Heart left ventricle (tissue), 16 donors: ENCODE measurements at regions not wholly inside any gene's neighbourhood (a gene's known extent, or its start where the extent isn't known, plus 50 kb on each side); places are given as distances from the start of the nearest gene placed in this dataset.
"Not testable (repeated sequence)": the region's sequence is repeated elsewhere in the genome, so short reads cannot be mapped to it uniquely, and the experiment has no call there.

Source experiments
- ATAC-seq, 4 donors: fragments of 200-7000 bp; cut with Tn5 transposase; one replicate each; pipeline ENCODE4 v1.9.1; 2020 to 2022; ENCODE audit warnings: moderate library complexity in 4 of 4, mild to moderate bottlenecking in 3 of 4, moderate number of reproducible peaks in 1 of 4
- DNase-seq, 5 donors: peaks; one replicate each; pipeline ENCODE4 v3.0.0-alpha.2; 2020
- H3K27ac ChIP-seq, 12 donors: fragments of 200-600 bp; sonication (generic) in 4 of 12; one replicate each; pipeline versions ENCODE4 v1.5.0 to v1.8.0; 2016 to 2022; ENCODE audit warnings: mild to moderate bottlenecking in 2 of 12
- H3K27me3 ChIP-seq, 9 donors: fragments of 200-600 bp; sonication (generic) in 2 of 9; one replicate each; pipeline versions ENCODE4 v1.5.1 to v1.8.0; 2016 to 2022; ENCODE audit warnings: mild to moderate bottlenecking in 3 of 9
- H3K36me3 ChIP-seq, 9 donors: fragments of 200-600 bp; sonication (generic) in 2 of 9; one replicate each; pipeline versions ENCODE4 v1.5.0 to v1.8.0; 2018 to 2022; ENCODE audit warnings: mild to moderate bottlenecking in 2 of 9
- H3K4me1 ChIP-seq, 12 donors: fragments of 200-600 bp; sonication (generic) in 4 of 12; one replicate each; pipeline versions ENCODE4 v1.5.0 to v1.8.0; 2016 to 2022; ENCODE audit warnings: mild to moderate bottlenecking in 3 of 12
- H3K4me3 ChIP-seq, 12 donors: fragments of 200-600 bp; sonication (generic) in 4 of 12; one replicate each; pipeline versions ENCODE4 v1.5.0 to v1.8.0; 2017 to 2022; ENCODE audit warnings: mild to moderate bottlenecking in 9 of 12, moderate library complexity in 4 of 12
- H3K9me3 ChIP-seq, 12 donors: fragments of 200-600 bp; sonication (generic) in 4 of 12; one replicate each; pipeline versions ENCODE4 v1.5.0 to v1.8.0; 2016 to 2022; ENCODE audit warnings: mild to moderate bottlenecking in 1 of 12
- CTCF ChIP-seq, 12 donors: fragments of 200-600 bp; sonication (generic) in 4 of 12; IDR thresholded peaks; one replicate each; pipeline versions ENCODE4 v1.5.0 to v1.8.0; 2018 to 2022; ENCODE audit warnings: antibody characterized with exemption in 12 of 12, mild to moderate bottlenecking in 5 of 12
- POLR2A ChIP-seq, 2 donors: fragments of 450-650 bp; IDR thresholded peaks; one replicate each; pipeline ENCODE4 v1.6.1; 2017; ENCODE audit warnings: antibody characterized with exemption in 2 of 2, mild to moderate bottlenecking in 2 of 2, moderate library complexity in 2 of 2
- WGBS, 4 donors: extraction: QIAGEN DNeasy Blood & Tissue Kit in 2 of 4; methylation state at CpG; one replicate each; pipeline versions ENCODE4 v1.1.5 to v1.1.7; 2013 to 2018; 5-methylcytosine and 5-hydroxymethylcytosine counted together
- intact Hi-C, 10 donors: fragments of 100-400 bp; cut with DNase I; formaldehyde crosslinking; loops; one replicate each; pipeline versions ENCODE4 v1.11.1 to v1.14.2; 2022
- donor health status: ischemic (EF 13 %, LVEDD 7.1; RV severe dilation, severe dysfunction).
- donor health status: healthy with polysubstance abuse.
- donor health status: DM: no; HTN: yes; CAD: no.
- donor health status: DM: no; HTN: no; CAD: no.
- donor health status: ischemic (EF 25% LVEDD 6.9; RV normal size, moderate dysfunction).
- donor health status: ischemic (EF 25% LVEDD 5.7; RV mildly dilated, moderate dysfunction).
- donor health status: healthy.
- donor health status: DM: yes; HTN: yes; CAD: no.
- donor health status: ischemic (EF 35%, LVEDD 5.7; RV mildly dilated, moderate dysfunction).
- donor health status: nonischemic (EF 11% LVEDD 7.7; RV severe dilation, severe dysfunction).
- donor health status: DM: yes; HTN: yes; CAD: no.
- donor health status: PGD.
- donor health status: ischemic (EF 29% LVEDD 5.4; RV normal size, mild dysfunction).
- donor health status: nonischemic (EF 23%, LVEDD 6.1; RV moderate dilation, normal function).

DNA sequence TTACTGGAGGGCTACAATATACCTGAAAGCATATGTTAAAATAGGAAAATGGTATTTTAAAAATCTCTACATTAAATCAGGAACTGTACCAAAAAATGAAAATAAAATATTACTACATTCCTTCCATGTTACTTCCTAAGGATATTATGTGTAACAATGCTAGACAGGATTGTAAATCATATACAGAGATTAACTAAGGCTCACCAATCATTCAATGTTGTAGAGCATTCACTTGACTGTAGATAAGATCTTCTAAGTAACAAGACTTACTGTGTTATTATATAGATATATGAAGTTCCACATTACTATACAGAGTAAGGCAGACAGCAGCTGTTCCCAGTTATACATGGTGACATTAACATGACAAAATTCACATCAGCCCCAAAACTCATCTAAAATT is 1919.1 kb upstream of the CDH9 start:
- Histone ChIP-seq H3K36me3 (no peaks in the 10 kb centered on the region), H3K27ac (no peak overlapping the region), H3K4me1 (no peaks in the 10 kb centered on the region), H3K4me3 (no peak overlapping the region), H3K27me3 (no peaks in the 10 kb centered on the region), H3K9me3 (peaks cover 0 to 8% (median 0%) of the 10 kb centered on the region in 12 donors)
- no peak for TF ChIP-seq POLR2A (IDR thresholded peaks at IDR 0.05)
- no peak for TF ChIP-seq CTCF (IDR thresholded peaks at IDR 0.05)
- intact Hi-C loops, result no loop called here
- DNase-seq (no peak), ATAC-seq (no peak)

DNA sequence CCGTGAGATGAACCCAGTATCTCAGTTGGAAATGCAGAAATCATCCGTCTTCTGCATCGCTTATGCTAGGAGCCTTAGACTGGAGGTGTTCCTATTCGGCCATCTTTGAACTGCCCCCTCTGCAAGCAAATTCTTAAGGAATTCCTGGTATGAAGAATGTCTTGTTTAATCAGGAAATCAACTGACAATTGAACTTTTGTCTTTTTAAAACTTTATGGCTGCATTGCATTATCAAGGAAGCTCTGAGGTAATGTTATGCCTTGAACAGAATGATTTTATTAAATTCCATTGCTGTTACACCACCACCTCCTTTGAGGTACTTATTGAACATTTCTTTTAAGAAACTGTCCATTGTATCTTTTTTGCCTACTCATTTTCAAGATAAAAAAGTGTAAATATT is 1915.7 kb upstream of the CDH9 start:
- WGBS, 4 donors, result 79 to 89% (median 84%) methylated on average over 4 of the region's 4 CpGs
- DNase-seq (no peak), ATAC-seq (no peak)
- TF ChIP-seq POLR2A (IDR thresholded peaks at IDR 0.05) (no peak), CTCF (IDR thresholded peaks at IDR 0.05) (no peak)
- H3K9me3 ChIP-seq, result peaks cover 0 to 4% (median 0%) of the 10 kb centered on the region in 12 donors
- no peaks in the 10 kb centered on the region for H3K4me1 ChIP-seq
- intact Hi-C loops, result no loop called here
- no peak overlapping the region for H3K27ac ChIP-seq
- no peak overlapping the region for H3K4me3 ChIP-seq
- no peaks in the 10 kb centered on the region for H3K36me3 ChIP-seq
- no peaks in the 10 kb centered on the region for H3K27me3 ChIP-seq

- Histone ChIP-seq H3K27me3 (no peaks in the 10 kb centered on the region), H3K4me3 (no peak overlapping the region), H3K4me1 (no peaks in the 10 kb centered on the region), H3K9me3 (peaks cover 0 to 3% (median 0%) of the 10 kb centered on the region in 12 donors), H3K27ac (no peak overlapping the region), H3K36me3 (no peaks in the 10 kb centered on the region)
- WGBS, 4 donors, result 64 to 78% (median 75%) methylated on average over 2 of the region's 2 CpGs
- ATAC-seq, result no peak
- DNase-seq, result no peak
- TF ChIP-seq CTCF (IDR thresholded peaks at IDR 0.05) (no peak), POLR2A (IDR thresholded peaks at IDR 0.05) (no peak)
- intact Hi-C loops, result no loop called here
Observed at GRCh38 chr5:28947865-28948264, 1909.5 kb upstream of the CDH9 start.

- Histone ChIP-seq H3K27me3 (no peaks in the 10 kb centered on the region), H3K4me3 (no peak overlapping the region), H3K27ac (no peak overlapping the region), H3K9me3 (no peaks in the 10 kb centered on the region), H3K36me3 (no peaks in the 10 kb centered on the region), H3K4me1 (no peaks in the 10 kb centered on the region)
- intact Hi-C loops, result no loop called here
- TF ChIP-seq CTCF (IDR thresholded peaks at IDR 0.05), result no peak
- no peak for TF ChIP-seq POLR2A (IDR thresholded peaks at IDR 0.05)
- no peak for DNase-seq
- ATAC-seq, result no peak
Observed at GRCh38 chr5:28945859-28946258, 1907.5 kb upstream of the CDH9 start.

GRCh38 chr5:28929366-28929765 is 1891.0 kb upstream of the CDH9 start:
- H3K9me3 ChIP-seq, result peaks cover 0 to 15% (median 0%) of the 10 kb centered on the region in 12 donors
- WGBS, 4 donors, result 79 to 82% (median 82%) methylated on average over 12 to 24 of the region's 24 CpGs
- H3K36me3 ChIP-seq, ATAC-seq, intact Hi-C loops, H3K4me1 ChIP-seq, H3K4me3 ChIP-seq, DNase-seq, H3K27ac ChIP-seq, H3K27me3 ChIP-seq: not testable (repeated sequence)

GRCh38 chr5:28928327-28928790 is 1890.0 kb upstream of the CDH9 start:
- ATAC-seq, H3K36me3 ChIP-seq, intact Hi-C loops, H3K4me3 ChIP-seq, DNase-seq, H3K27me3 ChIP-seq, H3K4me1 ChIP-seq, H3K27ac ChIP-seq: not testable (repeated sequence)
- H3K9me3 ChIP-seq, result peaks cover 0 to 15% (median 0%) of the 10 kb centered on the region in 12 donors
- WGBS, 4 donors, result 68 to 75% (median 74%) methylated on average over 6 to 23 of the region's 23 CpGs
